Smooth muscle cell (in vitro differentiated cells): ENCODE measurements at regions not wholly inside any gene's neighbourhood (a gene's known extent, or its start where the extent isn't known, plus 50 kb on each side); places are given as distances from the start of the nearest gene placed in this dataset.

Experiments used
- DNase-seq: peaks from one replicate; lab custom pipeline; 2025; ENCODE audit not compliant: unreplicated experiment; lab: John Stamatoyannopoulos, UW
- H2AFZ ChIP-seq: fragments of 200-600 bp; sonication (generic); 2 replicates; pipeline ENCODE4 v1.6.0; 2016; ENCODE audit warnings: antibody characterized with exemption, low read depth, mild to moderate bottlenecking
- H3F3A ChIP-seq: fragments of 200-600 bp; sonication (generic); 2 replicates; pipeline ENCODE4 v1.6.0; 2017; ENCODE audit warnings: antibody characterized with exemption, low read depth
- H3K27ac ChIP-seq: fragments of 200-600 bp; sonication (generic); 2 replicates; pipeline ENCODE4 v1.5.1; 2016; ENCODE audit warnings: low read depth, mild to moderate bottlenecking
- H3K27me3 ChIP-seq: fragments of 200-600 bp; sonication (generic); 2 replicates; pipeline ENCODE4 v1.6.1; 2016; ENCODE audit warnings: low read depth, mild to moderate bottlenecking
- H3K36me3 ChIP-seq: fragments of 200-600 bp; sonication (generic); 2 replicates; pipeline ENCODE4 v1.5.1; 2016; ENCODE audit warnings: low read depth
- H3K4me1 ChIP-seq: fragments of 200-600 bp; sonication (generic); 2 replicates; pipeline ENCODE4 v1.5.1; 2016; ENCODE audit warnings: low read depth
- H3K4me2 ChIP-seq: fragments of 200-600 bp; sonication (generic); 2 replicates; pipeline ENCODE4 v1.6.0; 2016; ENCODE audit warnings: mild to moderate bottlenecking
- H3K4me3 ChIP-seq: fragments of 200-600 bp; sonication (generic); 2 replicates; pipeline ENCODE4 v1.5.1; 2016; ENCODE audit warnings: mild to moderate bottlenecking
- H3K79me2 ChIP-seq: fragments of 200-600 bp; sonication (generic); 2 replicates; pipeline ENCODE4 v1.6.0; 2016; ENCODE audit warnings: low read depth, mild to moderate bottlenecking
- H3K9ac ChIP-seq: fragments of 200-600 bp; sonication (generic); 2 replicates; pipeline ENCODE4 v1.6.0; 2016; ENCODE audit warnings: low read depth
- H3K9me3 ChIP-seq: fragments of 200-600 bp; sonication (generic); replicated peaks from 2 replicates; pipeline ENCODE4 v1.5.1; 2016; ENCODE audit warnings: low read depth
- H4K20me1 ChIP-seq: fragments of 200-600 bp; sonication (generic); 2 replicates; pipeline ENCODE4 v1.6.0; 2016; ENCODE audit warnings: low read depth
- whole genome bisulfite sequencing: methylation state at CpG from one replicate; pipeline ENCODE4 v1.1.7; 2016; ENCODE audit warnings: low lambda C conversion rate; 5-methylcytosine and 5-hydroxymethylcytosine counted together
- TF ChIP-seq, protein P1 (sequence below): fragments of 200-600 bp; sonication (generic); IDR thresholded peaks from 2 replicates; pipeline ENCODE4 v1.5.1; 2017; ENCODE audit warnings: borderline replicate concordance, mild to moderate bottlenecking, antibody characterized with exemption; ENCODE audit not compliant: insufficient read depth, poor library complexity, severe bottlenecking

GRCh38 chr6:113320653-113321052 lies 536.5 kb upstream of the MARCKS start:
- no peak overlapping the region for H2AFZ ChIP-seq
- TF ChIP-seq, protein P1, sequence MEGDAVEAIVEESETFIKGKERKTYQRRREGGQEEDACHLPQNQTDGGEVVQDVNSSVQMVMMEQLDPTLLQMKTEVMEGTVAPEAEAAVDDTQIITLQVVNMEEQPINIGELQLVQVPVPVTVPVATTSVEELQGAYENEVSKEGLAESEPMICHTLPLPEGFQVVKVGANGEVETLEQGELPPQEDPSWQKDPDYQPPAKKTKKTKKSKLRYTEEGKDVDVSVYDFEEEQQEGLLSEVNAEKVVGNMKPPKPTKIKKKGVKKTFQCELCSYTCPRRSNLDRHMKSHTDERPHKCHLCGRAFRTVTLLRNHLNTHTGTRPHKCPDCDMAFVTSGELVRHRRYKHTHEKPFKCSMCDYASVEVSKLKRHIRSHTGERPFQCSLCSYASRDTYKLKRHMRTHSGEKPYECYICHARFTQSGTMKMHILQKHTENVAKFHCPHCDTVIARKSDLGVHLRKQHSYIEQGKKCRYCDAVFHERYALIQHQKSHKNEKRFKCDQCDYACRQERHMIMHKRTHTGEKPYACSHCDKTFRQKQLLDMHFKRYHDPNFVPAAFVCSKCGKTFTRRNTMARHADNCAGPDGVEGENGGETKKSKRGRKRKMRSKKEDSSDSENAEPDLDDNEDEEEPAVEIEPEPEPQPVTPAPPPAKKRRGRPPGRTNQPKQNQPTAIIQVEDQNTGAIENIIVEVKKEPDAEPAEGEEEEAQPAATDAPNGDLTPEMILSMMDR, result no peak
- no peaks in the 10 kb centered on the region for H3K79me2 ChIP-seq
- H4K20me1 ChIP-seq, result no peaks in the 10 kb centered on the region
- H3K4me1 ChIP-seq, result peaks cover 7% of the 10 kb centered on the region
- H3K4me2 ChIP-seq, result no peak overlapping the region
- DNase-seq, result no peak
- H3K9ac ChIP-seq, result no peak overlapping the region
- no peaks in the 10 kb centered on the region for H3K36me3 ChIP-seq
- no peaks in the 10 kb centered on the region for H3F3A ChIP-seq
- no peak overlapping the region for H3K4me3 ChIP-seq
- 95% methylated on average over 2 of the region's 2 CpGs for WGBS
- no peaks in the 10 kb centered on the region for H3K9me3 ChIP-seq
- no peak overlapping the region for H3K27ac ChIP-seq
- H3K27me3 ChIP-seq, result no peaks in the 10 kb centered on the region

GRCh38 chr6:113326781-113327180 lies 530.4 kb upstream of the MARCKS start:
- Histone ChIP-seq H3F3A (no peaks in the 10 kb centered on the region), H3K27ac (no peak overlapping the region), H3K79me2 (no peaks in the 10 kb centered on the region), H3K27me3 (no peaks in the 10 kb centered on the region), H2AFZ (no peak overlapping the region), H3K9me3 (no peaks in the 10 kb centered on the region), H3K4me2 (no peak overlapping the region), H3K9ac (no peak overlapping the region), H3K36me3 (no peaks in the 10 kb centered on the region), H4K20me1 (no peaks in the 10 kb centered on the region), H3K4me1 (no peaks in the 10 kb centered on the region), H3K4me3 (no peak overlapping the region)
- TF ChIP-seq, protein P1, result no peak
- DNase-seq, result no peak
- 79% methylated on average over 3 of the region's 3 CpGs for WGBS

- WGBS, result 54% methylated on average over 4 of the region's 4 CpGs
- TF ChIP-seq, protein P1, result no peak
- H2AFZ ChIP-seq, result peak overlapping the region; percentile 20
- no peaks in the 10 kb centered on the region for H3K36me3 ChIP-seq
- H3K4me1 ChIP-seq, result no peaks in the 10 kb centered on the region
- H3K9me3 ChIP-seq, result no peaks in the 10 kb centered on the region
- H3K27me3 ChIP-seq, result no peaks in the 10 kb centered on the region
- peak overlapping the region; percentile 44 for H3K27ac ChIP-seq
- no peak overlapping the region for H3K4me3 ChIP-seq
- H3K4me2 ChIP-seq, result peak overlapping the region; percentile 29
- H3K9ac ChIP-seq, result peak overlapping the region; percentile 4
- H3F3A ChIP-seq, result no peaks in the 10 kb centered on the region
- DNase-seq, result no peak
- no peaks in the 10 kb centered on the region for H3K79me2 ChIP-seq
- H4K20me1 ChIP-seq, result no peaks in the 10 kb centered on the region
Observed at GRCh38 chr6:113328886-113329381, 528.2 kb upstream of the MARCKS start.

DNA sequence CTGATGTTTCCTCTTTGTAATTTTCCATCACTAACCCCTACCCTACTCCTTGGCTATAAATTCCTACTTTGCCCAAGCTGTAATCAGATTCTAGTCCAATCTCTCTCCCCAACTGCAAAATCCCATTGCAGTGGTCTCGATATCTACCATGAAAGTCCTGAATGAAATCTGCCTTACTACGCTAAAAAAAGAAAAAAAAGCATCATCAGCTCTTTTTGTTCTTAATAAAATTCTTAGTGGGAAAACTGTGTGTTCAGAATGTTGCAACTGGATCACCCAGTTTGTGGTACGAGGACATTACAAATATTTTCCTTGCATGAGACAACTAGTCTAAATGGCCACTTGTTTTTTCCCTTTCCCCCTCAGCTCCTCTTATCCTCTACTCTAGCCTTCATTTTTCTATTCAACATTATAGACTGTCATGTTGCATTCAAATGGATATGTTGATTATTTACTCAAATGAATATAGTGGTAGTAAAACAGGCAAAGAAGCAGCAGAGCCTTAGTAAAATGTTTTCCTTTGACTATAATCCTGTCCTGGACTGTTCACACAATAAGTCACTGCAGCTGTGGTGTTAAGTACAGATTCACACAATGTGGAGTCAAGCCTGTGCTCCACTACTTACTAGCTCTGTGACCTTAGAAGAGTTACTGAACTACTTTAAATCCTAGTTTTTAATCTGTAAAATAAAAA lies 527.1 kb upstream of the MARCKS start:
- no peak overlapping the region for H2AFZ ChIP-seq
- H4K20me1 ChIP-seq, result no peaks in the 10 kb centered on the region

More for the DNA sequence above, 527.1 kb upstream of the MARCKS start:
- no peak overlapping the region for H3K4me2 ChIP-seq
- DNase-seq, result no peak
- H3K9ac ChIP-seq, result no peak overlapping the region
- no peaks in the 10 kb centered on the region for H3K79me2 ChIP-seq
- 89% methylated on average over 3 of the region's 3 CpGs for WGBS
- H3K27ac ChIP-seq, result no peak overlapping the region
- no peaks in the 10 kb centered on the region for H3K4me1 ChIP-seq
- TF ChIP-seq, protein P1, result no peak
- H3K27me3 ChIP-seq, result no peaks in the 10 kb centered on the region
- no peaks in the 10 kb centered on the region for H3K36me3 ChIP-seq
- no peaks in the 10 kb centered on the region for H3F3A ChIP-seq
- no peaks in the 10 kb centered on the region for H3K9me3 ChIP-seq
- no peak overlapping the region for H3K4me3 ChIP-seq
